HG03108 (cell line): ENCODE measurements at regions not wholly inside any gene's neighbourhood (a gene's known extent, or its start where the extent isn't known, plus 50 kb on each side); places are given as distances from the start of the nearest gene placed in this dataset.

Experiments used
- ATAC-seq: cut with Tn5 transposase; IDR thresholded peaks from one replicate; pipeline ENCODE4 v1.9.1; 2021; ENCODE audit warnings: moderate library complexity; ENCODE audit not compliant: unreplicated experiment

DNA sequence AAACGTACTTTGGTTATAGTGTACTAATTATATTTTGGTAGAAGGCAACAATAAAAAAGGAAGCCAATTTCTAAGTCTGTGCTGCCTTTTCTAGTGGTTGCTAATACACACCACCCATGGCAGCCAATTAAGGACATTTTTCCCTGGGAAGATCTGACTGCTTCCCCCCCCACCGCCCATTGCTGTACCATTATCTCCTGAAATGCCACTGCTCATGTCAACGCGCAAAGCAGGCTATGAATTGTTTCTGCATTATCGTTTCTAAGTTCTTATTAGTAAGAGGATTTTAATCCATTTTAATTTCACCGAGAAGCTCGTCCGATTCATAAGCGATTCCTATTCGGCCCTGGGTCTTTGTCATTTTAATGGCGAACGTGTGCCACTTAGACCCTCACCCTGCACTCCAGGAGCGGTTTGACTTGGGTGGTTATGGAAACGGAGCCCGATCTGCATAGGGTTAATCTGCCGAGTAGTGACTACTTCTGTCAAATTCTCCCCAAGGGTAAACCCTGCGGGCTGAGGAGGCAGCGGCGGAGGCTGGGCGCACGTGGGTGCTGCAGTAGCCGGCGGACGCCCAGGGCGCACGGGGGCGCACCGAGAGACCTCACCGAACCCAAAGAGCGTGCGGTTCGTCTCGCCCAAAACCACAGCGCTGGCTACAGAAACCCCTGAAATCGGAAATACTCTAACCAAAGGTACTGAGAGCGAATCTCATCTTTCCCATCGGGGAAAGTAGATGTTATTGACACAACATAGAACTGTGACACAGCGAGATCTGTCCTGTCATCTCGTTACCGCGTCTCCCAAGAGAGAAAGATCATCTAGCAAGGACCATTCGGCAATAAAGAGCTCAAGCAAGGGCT, 55.8 kb upstream of the SHC3 start:
- peak; percentile 66 for ATAC-seq

- ATAC-seq: no peak
Observed at GRCh38 chr9:89236955-89237573, 58.4 kb upstream of the SHC3 start.

DNA sequence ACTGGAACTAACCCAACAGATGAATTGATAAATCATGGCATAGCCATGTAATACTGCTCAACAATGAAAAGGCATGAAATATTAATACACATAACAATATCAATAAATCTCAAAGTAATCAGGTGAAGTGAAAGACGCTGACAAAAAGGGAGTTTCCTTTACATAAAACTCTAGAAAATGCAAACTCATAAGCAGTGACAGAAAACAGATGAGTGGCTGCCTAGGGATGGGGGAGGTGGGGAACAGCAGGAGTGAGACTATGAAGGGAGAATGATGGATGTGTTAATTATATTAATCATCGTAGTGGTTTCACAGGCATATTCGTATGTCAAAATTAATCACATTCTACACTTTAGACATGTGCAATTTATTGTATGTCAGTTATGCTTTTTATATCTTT, 59.8 kb upstream of the SHC3 start:
- no peak for ATAC-seq

DNA sequence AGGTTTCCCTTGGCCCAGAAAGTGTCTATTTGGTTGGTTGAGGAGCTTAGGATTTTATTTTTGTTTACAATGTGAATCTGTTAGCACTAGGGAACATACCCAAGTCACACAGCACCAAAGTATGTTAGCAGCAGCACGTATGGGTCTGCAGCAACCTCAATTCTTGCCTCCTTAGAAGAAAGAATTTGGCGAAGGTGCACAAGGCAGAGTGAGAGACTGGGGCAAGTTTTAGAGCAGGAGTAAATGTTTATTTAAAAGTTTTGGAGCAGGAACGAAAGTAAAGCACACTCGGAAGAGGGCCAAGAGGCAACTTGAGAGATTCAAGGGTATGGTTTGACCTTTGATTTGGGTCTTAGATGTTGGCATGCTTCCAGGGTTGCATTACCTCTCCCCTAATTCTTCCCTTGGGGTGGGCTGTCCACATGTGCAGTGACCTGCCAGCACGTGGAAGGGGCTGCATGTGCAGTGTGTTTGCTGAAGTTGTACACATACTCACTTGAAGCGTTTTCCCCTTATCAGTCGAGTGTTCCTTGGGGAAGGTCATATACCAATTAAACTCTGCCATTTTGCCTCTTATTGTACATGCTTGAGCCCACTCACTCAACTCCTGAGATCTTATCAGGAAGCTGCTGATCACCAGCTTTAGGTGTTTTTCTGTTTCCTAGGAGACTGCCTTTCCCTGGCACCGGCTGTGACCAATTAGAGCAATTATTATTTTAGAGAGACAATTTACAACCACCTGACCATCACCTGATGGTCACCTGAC, 64.9 kb upstream of the SHC3 start:
- ATAC-seq: no peak

GRCh38 chr9:89246840-89247239, 64.2 kb upstream of the CKS2 start:
- ATAC-seq: no peak

DNA sequence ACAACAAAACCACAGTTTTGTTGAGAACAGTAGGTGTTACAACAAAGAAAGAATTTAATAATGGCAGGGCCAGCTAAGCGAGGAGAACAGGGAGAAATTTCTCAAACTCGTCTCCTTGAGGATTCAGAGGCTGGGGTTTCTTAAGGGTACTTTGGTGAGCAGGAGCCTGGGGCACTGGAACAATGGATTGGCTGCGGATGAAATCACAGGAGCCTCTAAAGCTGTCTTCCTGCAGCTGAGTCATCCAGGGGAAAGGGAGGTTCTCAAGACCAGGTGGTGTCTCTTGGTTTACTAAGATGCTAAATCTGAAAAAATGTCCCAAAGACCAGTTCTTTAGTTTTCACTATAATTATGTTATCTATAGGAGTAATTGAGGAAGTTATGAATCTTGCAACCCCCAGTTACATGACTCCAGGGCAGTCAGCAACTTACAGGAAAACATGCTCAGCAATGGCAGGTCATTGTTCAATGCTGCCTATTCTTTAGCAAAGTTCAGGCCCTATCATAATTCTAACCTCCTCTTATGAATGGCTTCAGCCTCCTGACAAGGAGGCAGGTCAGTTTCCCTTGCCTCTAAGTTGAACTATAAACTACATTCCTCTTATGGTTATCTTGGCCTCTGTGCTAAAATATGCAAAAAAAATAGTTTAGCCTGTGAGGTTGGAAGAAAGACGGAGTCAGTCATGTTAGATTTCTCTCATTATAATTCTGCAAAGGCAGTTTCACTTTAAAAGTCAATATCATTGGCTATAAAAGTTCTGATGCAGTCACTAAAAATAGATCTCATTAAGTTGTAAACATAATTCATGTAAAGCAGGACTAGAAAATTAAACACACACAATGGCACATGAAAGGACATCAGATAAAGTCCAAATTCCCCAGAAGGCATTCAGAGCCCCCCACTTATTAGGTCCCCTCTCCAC, 63.3 kb upstream of the CKS2 start:
- no peak for ATAC-seq

DNA sequence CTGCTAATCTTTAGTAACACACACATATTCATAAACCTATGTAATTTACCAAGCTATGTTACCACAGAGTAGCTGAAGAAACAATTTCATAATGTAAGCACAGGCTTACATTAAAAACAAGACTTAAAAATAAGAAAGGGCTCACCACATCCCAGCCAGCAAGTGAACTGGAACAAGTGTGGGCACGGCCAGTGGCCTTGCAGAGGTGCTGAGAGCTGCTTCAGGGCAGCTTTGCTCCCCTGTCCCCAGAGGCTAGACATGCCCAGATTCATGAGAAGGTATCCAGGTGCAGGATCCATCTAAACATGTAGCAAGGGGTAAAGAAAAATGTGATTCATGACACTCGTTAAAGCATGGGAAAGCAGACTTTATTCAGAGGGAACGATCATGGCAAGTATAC, 62.0 kb upstream of the CKS2 start:
- no peak for ATAC-seq

DNA sequence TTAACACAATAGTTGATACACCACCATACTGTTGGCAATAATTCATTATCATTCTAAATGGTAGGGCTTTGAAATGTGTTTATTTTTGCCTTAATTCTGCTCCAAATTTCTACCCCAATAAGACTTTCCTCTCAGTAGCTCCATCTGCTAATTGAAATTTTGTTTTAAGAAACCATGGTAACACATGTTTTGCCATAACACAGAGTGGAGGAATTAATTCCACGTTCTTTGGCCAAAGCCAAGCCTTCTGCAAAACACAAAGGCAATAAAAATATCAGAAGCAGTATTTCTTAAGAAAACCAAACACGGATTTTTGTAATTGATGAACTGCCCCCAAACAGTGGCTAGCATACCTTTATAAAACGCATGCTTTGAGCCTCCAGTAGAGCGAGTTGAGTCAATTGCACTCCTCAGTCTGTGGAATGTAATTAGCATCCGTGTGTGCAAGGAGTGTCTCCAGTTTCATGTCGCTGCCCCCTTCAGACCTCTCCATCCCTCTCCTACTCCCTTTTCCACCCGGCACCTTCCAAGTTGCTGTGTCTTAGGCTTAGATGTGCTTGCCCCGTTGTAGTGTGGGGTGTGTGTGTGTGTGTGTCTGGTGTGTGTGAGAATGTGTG, 58.2 kb upstream of the CKS2 start:
- no peak for ATAC-seq

- ATAC-seq: no peak
Observed at GRCh38 chr9:89254058-89254772, 56.8 kb upstream of the CKS2 start.

- no peak for ATAC-seq
Observed at GRCh38 chr9:89254773-89255125, 56.2 kb upstream of the CKS2 start.

GRCh38 chr9:89256225-89256624, 54.8 kb upstream of the CKS2 start:
- ATAC-seq: no peak

DNA sequence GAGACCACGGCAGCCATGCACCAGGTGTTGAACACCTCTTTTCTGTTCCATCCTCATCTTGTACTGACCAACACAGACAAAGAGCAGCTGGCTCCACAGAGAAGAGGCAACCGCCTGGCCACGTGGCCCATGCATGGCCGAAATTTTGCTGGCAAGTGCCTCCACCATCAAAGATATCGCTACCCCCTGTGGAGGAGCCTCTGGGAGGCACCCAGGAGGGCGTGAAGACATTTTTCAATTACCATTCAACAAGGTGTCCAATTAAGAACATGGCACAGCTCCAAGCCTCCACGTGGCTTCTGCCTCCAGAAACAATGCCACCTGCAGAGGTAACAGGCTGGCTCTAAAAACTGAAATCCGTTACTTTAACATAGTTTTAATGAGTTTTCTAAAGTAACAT, 54.4 kb upstream of the CKS2 start:
- no peak for ATAC-seq

DNA sequence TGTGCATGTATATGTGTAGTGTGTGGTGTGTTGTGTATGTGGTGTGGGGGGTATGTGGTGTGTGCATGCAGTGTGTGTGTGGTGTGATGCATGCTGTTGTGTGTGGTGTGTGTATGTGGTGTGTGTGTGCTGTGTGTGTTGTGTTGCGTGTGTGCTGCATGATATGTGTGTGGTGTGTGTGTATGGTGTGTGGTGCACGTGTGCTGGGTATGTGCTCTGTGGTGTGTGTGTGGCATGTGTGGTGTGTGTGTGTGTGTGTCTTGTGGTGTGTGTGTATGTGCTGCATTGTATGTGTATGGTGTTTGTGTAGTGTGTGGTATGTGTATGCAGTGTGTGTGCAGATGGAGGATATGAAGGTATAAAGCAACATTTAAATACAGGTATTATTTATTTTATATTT, 50.5 kb upstream of the CKS2 start:
- no peak for ATAC-seq
